Activated CD8-positive, alpha-beta memory T cell treated with anti-CD3 and anti-CD28 coated beads, Interleukin-2, amount 10 ng/mL, durations not matched to agents 7 days and 5 days (primary cell): ENCODE measurements at regions not wholly inside any gene's neighbourhood (a gene's known extent, or its start where the extent isn't known, plus 50 kb on each side); places are given as distances from the start of the nearest gene placed in this dataset.
"Not testable (repeated sequence)": the region's sequence is repeated elsewhere in the genome, so short reads cannot be mapped to it uniquely, and the experiment has no call there.

Source experiments
- ATAC-seq: fragments of 150-1000 bp; cut with Tn5 transposase; one replicate; pipeline ENCODE4 v1.10.0; 2021; ENCODE audit warnings: moderate library complexity
- CTCF ChIA-PET: fragments of 350-600 bp; sonication (Branson Sonifier 250); formaldehyde crosslinking; loops from one replicate; lab custom pipeline; 2021; ENCODE audit warnings: antibody characterized with exemption; lab: Charles Lee
- DNase-seq: peaks from one replicate; pipeline ENCODE4 v3.0.0-alpha.2; 2020
- H3K27ac Mint-ChIP-seq: one replicate; pipeline ENCODE4 v1.8.0; 2021; ENCODE audit warnings: mild to moderate bottlenecking, mixed read lengths
- H3K27me3 Mint-ChIP-seq: one replicate; pipeline ENCODE4 v1.8.0; 2021; ENCODE audit warnings: mixed read lengths
- H3K36me3 Mint-ChIP-seq: one replicate; pipeline ENCODE4 v1.8.0; 2021; ENCODE audit warnings: mild to moderate bottlenecking, mixed read lengths
- H3K4me1 Mint-ChIP-seq: one replicate; pipeline ENCODE4 v1.8.0; 2021; ENCODE audit warnings: mixed read lengths
- H3K4me3 Mint-ChIP-seq: one replicate; pipeline ENCODE4 v1.8.0; 2021; ENCODE audit warnings: mild to moderate bottlenecking, moderate library complexity, mixed read lengths
- H3K9me3 Mint-ChIP-seq: one replicate; pipeline ENCODE4 v1.8.0; 2022; ENCODE audit warnings: low read depth, mixed read lengths

DNA sequence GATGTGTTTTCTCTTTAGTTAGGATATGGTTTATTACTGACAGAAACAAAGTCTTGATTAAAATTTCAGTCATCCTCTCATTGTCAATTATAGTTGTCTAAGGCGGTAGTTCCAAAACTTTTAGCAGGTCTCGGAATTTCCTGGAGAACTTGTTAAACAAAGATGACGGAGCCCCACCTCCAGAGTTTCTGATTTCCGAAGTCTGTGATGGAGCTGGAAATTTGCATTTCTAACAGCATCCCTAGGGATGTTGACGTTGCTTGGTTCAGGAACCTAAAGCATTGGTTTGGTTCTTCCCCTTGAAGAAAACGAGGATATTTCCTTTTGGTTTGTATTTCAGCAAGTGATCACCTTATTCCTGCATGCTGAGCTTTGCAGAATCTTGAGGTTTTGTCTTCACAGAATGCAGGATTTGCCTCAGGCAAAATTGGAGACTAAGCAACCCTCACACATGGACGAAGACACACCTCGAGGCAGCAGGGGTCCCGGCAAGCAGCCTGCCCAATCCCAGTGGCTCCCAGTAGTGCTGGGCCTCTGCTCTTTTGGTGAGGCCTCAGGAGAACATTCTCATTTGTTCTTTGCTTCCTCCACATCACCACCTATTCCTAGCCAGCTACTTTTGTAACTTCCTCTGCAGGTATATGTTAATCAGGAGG is 187.1 kb upstream of the PHACTR1 start:
- H3K4me1 Mint-ChIP-seq: no peaks in the 10 kb centered on the region
- no peaks in the 10 kb centered on the region for H3K36me3 Mint-ChIP-seq
- no peaks in the 10 kb centered on the region for H3K9me3 Mint-ChIP-seq
- no peak overlapping the region for H3K27ac Mint-ChIP-seq
- CTCF ChIA-PET: no interaction called here
- H3K27me3 Mint-ChIP-seq: peaks cover 1% of the 10 kb centered on the region
- no peak for ATAC-seq
- no peak for DNase-seq
- H3K4me3 Mint-ChIP-seq: no peak overlapping the region

DNA sequence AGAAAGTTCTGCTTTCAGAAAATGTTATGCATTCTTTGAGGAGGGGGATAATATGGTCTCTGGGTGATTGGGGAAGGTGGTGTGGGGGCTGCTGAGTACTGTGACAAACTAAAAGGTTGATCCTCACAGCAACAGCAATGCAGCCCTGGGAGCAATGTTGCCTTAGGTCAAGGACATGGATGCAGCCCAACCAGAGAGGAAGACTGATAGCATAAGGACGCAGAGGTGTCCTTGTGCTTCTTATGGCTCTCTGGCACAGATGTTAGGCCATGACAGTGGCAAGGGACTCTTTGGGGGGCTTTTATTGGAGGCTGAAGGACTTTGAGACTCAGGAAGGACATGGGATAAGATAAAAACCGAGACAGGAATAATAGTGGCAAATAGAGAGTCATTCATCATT is 186.2 kb upstream of the PHACTR1 start:
- no peak overlapping the region for H3K4me3 Mint-ChIP-seq
- ATAC-seq (no peak), DNase-seq (no peak)
- H3K27ac Mint-ChIP-seq: no peak overlapping the region
- CTCF ChIA-PET: no interaction called here
- no peaks in the 10 kb centered on the region for H3K4me1 Mint-ChIP-seq
- H3K36me3 Mint-ChIP-seq: no peaks in the 10 kb centered on the region
- no peaks in the 10 kb centered on the region for H3K9me3 Mint-ChIP-seq
- H3K27me3 Mint-ChIP-seq: no peaks in the 10 kb centered on the region

GRCh38 chr6:12533586-12533985 is 183.0 kb upstream of the PHACTR1 start:
- CTCF ChIA-PET: no interaction called here
- H3K27me3 Mint-ChIP-seq: no peaks in the 10 kb centered on the region
- no peaks in the 10 kb centered on the region for H3K36me3 Mint-ChIP-seq
- H3K27ac Mint-ChIP-seq: no peak overlapping the region
- DNase-seq (no peak), ATAC-seq (no peak)
- H3K9me3 Mint-ChIP-seq: no peaks in the 10 kb centered on the region
- no peaks in the 10 kb centered on the region for H3K4me1 Mint-ChIP-seq
- no peak overlapping the region for H3K4me3 Mint-ChIP-seq

DNA sequence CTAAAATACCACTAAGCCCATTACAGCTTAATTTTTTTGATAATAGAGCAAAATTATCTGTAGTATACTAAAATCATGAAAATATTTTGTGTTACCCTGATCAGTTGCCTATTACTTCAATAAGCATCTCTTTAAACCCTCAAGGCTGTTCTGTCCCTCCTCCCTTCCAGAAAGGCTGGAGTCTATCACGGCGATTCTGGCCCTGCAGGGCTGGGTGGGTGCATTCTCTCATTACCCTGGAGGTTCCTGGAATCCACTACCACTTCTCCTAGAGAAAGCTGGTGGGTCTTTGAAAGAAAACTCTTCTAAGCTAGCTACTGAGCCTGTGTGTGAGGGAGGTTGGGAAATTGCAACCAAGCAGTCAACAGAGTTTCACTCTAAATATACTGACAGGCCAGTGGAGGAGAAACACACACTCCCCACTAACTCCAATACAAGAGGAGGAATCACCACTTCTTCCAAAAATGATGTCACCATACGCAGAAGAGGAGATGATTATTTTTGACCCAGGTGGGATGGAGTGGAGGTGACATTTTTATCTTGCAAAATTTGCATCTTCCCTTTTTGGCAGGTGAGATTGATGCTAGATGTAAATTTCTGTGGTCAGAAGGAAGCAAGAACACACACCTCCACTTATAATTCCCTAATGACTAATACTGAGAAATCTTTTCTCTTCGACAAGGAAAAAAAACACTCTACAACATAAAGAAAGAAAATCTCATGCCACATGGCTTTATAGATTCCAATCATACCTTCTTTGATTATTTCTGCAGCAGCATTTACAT is 182.3 kb upstream of the PHACTR1 start:
- no peak overlapping the region for H3K4me3 Mint-ChIP-seq
- DNase-seq (no peak), ATAC-seq (no peak)
- no peaks in the 10 kb centered on the region for H3K36me3 Mint-ChIP-seq
- CTCF ChIA-PET: no interaction called here
- no peaks in the 10 kb centered on the region for H3K27me3 Mint-ChIP-seq
- H3K9me3 Mint-ChIP-seq: no peaks in the 10 kb centered on the region
- no peaks in the 10 kb centered on the region for H3K4me1 Mint-ChIP-seq
- no peak overlapping the region for H3K27ac Mint-ChIP-seq

DNA sequence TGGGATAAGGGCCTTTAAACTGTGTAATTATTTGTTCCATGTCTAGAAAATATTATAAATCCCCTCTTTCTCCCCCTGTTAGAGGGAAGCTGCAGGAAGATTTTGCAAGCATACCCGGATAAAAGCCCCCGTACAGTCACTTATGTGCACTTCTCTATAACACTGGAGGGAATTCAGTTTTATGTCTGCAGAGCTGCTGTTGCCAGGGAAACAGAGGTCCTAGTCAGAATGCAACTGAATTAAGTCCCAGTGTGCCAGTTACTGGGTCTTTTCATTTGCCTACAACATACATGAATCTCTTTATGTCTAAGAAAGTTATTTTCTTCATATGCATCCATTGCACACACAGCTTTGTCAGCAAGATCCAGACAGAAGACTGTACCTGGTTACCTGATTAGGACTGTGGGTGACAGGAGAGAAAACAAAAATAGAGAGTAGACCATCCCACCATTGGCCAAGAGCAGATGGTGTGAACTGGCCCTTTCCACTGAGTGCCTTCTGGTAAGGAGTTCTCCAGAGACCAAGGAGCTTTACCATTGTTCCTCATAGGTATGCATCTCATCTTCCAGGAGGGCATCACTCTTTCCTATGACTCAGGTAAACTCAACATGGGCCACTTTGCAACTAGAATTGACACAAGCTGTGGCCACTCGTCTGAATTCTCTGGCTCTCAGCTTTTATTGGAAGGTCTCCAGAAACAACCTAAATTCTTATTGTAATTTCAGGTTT is 180.8 kb upstream of the PHACTR1 start:
- Mint-ChIP-seq H3K27ac (no peak overlapping the region), H3K9me3 (no peaks in the 10 kb centered on the region), H3K4me3 (no peak overlapping the region), H3K4me1 (no peaks in the 10 kb centered on the region), H3K36me3 (no peaks in the 10 kb centered on the region), H3K27me3 (no peaks in the 10 kb centered on the region)
- no peak for ATAC-seq
- CTCF ChIA-PET: no interaction called here
- DNase-seq: no peak

DNA sequence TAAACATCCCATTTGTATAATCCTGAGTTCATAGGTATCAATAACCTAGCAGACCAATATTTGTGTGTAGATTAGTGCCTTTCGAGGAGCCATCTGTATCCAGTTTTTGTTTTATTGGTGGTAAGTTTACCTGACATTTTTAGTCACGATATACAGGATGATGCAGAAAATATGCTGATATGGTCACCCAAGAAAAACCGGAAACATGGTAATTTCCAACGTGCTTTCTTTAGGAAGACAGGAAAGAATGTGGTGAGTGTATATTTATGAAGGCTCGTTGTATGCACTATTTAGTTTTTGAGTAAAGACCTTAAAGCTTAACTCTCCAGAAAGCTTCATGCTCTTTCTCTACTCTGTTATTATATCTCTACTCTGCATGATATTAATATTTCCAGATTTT is 180.2 kb upstream of the PHACTR1 start:
- H3K4me1 Mint-ChIP-seq: no peaks in the 10 kb centered on the region
- H3K27ac Mint-ChIP-seq: no peak overlapping the region
- H3K9me3 Mint-ChIP-seq: no peaks in the 10 kb centered on the region
- CTCF ChIA-PET: no interaction called here
- no peak for ATAC-seq
- H3K4me3 Mint-ChIP-seq: no peak overlapping the region
- H3K27me3 Mint-ChIP-seq: no peaks in the 10 kb centered on the region
- no peaks in the 10 kb centered on the region for H3K36me3 Mint-ChIP-seq
- DNase-seq: no peak

DNA sequence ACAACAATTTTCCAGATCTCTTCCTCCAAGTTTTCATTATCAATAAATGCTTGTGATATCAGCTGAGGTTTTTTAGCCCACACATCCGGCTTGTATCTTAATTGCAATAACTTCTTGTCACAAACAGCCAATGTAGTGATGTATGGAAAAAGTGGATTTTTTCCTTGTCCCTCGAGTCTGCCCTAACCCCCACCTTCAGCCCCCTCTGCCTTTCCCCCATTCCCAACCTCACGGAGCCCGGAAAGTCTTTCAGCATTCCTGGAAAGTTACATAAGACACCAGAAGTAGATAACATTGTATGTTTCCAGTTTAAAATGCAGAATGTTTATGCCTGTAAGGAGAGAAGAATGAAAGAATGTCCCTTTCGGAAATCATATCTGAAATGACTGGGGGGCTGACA is 179.2 kb upstream of the PHACTR1 start:
- Mint-ChIP-seq H3K27ac (no peak overlapping the region), H3K27me3 (no peaks in the 10 kb centered on the region), H3K36me3 (no peaks in the 10 kb centered on the region), H3K9me3 (no peaks in the 10 kb centered on the region), H3K4me3 (no peak overlapping the region), H3K4me1 (no peaks in the 10 kb centered on the region)
- CTCF ChIA-PET: no interaction called here
- no peak for DNase-seq
- ATAC-seq: no peak

- H3K27ac Mint-ChIP-seq: no peak overlapping the region
- ATAC-seq: no peak
- H3K4me3 Mint-ChIP-seq: no peak overlapping the region
- no peaks in the 10 kb centered on the region for H3K4me1 Mint-ChIP-seq
- no peak for DNase-seq
- H3K9me3 Mint-ChIP-seq: no peaks in the 10 kb centered on the region
- no peaks in the 10 kb centered on the region for H3K36me3 Mint-ChIP-seq
- H3K27me3 Mint-ChIP-seq: no peaks in the 10 kb centered on the region
- CTCF ChIA-PET: no interaction called here
Measured at GRCh38 chr6:12538881-12539357, 177.6 kb upstream of the PHACTR1 start.

DNA sequence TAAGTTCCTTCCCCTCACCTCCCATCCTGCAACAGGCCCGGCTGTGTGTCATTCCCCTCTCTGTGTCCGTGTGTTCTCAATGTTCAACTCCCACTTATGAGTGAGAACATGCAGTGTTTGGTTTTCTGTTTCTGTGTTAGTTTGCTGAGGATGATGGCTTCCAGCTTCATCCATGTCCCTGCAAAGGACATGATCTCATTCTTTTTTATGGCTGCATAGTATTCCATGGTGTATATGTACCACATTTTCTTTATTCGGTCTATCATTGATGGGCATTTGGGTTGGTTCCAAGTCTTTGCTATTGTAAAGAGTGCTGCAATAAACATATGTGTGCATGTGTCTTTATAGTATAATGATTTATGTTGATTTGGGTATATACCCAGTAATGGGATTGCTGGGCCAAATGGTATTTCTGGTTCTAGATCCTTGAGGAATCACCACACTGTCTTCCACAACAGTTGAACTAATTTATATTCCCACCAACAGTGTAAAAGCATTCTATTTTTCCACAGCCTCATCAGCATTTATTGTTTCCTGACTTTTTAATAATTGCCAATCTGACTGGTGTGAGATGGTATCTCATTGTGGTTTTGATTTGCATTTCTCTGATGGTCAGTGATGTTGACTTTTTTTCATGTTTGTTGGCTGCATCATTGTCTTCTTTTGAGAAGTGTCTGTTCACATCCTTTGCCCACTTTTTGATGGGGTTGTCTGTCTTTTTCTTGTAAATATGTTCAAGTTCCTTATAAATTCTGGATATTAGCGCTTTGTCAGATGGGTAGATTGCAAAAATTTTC is 174.1 kb upstream of the PHACTR1 start:
- H3K27me3 Mint-ChIP-seq, H3K9me3 Mint-ChIP-seq, CTCF ChIA-PET, ATAC-seq, H3K4me1 Mint-ChIP-seq, H3K36me3 Mint-ChIP-seq, H3K27ac Mint-ChIP-seq, H3K4me3 Mint-ChIP-seq, DNase-seq: not testable (repeated sequence)

DNA sequence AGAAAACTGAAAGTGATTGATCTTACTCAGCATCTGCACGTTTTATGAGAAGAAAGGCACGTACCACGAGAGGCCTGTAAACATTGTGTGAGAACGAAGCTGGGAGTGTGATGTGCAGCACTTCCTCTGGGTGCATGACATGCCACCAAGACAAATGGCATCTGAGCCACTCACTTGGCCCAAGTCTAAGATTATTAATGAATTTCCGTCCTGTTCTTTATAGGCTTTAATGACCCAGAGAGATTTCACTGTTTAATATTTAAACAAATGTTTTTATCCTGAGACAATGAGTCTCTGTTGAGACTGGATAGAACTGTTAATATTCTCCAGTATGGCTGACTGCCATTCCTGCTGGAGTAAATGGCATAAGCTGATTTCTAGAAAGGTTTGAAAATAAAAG is 172.6 kb upstream of the PHACTR1 start:
- Mint-ChIP-seq H3K4me1 (no peaks in the 10 kb centered on the region), H3K9me3 (no peaks in the 10 kb centered on the region), H3K36me3 (no peaks in the 10 kb centered on the region), H3K27me3 (no peaks in the 10 kb centered on the region), H3K4me3 (no peak overlapping the region), H3K27ac (no peak overlapping the region)
- no peak for ATAC-seq
- CTCF ChIA-PET: no interaction called here
- DNase-seq: no peak

DNA sequence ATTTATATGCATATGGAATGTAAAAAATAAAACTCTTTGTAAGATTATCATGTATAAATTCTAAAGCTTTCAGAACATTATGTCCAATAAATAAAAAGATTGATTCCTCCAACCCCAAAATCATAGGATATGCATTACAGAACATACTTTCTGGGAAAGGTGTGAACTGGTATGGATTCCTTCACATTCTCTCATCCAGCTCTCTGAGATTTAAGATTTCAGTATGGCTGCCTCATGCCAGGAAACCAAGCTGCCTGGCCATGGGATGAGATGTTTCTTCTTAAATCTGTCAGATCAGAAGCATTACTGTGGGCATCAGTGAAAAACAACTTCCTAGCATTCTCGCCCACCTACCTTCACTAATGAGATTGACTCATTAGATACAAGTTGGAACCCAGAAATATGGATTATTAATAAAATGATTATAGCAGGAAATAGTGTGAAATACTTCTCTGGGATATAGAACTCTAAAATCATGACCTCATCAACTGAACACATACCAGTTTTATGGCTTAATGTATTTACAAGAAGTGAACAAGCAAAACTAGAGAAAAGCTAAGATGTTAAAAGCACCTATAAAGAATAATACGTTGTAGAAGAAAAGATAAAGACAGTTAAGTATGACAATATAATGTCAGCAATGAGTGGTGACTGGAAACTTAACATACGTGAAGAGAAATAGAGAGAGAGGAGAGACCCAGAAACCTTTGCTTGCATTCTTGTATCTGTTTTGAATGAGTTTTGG is 171.6 kb upstream of the PHACTR1 start:
- no peaks in the 10 kb centered on the region for H3K4me1 Mint-ChIP-seq
- H3K9me3 Mint-ChIP-seq: no peaks in the 10 kb centered on the region
- DNase-seq (no peak), ATAC-seq (no peak)
- no peaks in the 10 kb centered on the region for H3K36me3 Mint-ChIP-seq
- H3K27me3 Mint-ChIP-seq: no peaks in the 10 kb centered on the region
- H3K4me3 Mint-ChIP-seq: no peak overlapping the region
- CTCF ChIA-PET: no interaction called here
- H3K27ac Mint-ChIP-seq: no peak overlapping the region

DNA sequence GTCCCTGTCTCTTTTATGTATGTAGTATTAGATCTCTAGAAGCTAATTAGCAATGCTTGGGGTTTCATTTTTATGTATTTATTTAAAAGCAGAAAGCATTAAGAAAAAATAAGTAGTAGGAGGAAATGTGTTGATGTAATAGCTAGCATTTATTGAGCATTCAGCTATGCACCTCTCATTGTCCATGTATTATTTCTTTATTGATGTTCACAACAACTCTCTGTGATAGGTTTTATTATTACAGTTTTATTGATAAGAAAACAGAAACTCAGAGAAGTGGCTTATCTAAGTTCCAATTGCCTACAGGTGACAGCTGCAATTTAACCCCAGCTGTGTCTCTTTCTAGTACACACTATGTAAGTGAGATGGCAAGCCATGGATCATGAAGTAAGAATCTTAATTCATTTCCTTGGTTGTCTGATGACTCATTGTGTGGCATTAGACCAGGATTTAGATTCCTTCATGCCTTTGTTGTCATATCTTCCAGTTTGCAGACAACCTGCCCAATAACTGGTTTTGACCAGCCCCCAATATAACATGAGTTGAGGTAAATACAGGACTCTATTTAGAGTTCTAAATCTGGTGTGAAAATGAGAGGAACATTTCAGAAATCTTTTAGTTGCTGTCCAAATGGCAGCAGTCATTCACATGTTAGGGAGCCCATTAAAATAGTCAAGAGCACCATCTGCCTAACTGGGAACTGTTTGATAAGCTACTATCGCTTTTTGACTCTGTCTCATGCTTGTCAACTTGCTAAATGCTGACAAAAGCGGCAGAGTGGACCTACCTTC is 170.8 kb upstream of the PHACTR1 start:
- ATAC-seq (no peak), DNase-seq (no peak)
- Mint-ChIP-seq H3K9me3 (no peaks in the 10 kb centered on the region), H3K27ac (no peak overlapping the region), H3K4me3 (no peak overlapping the region), H3K36me3 (no peaks in the 10 kb centered on the region), H3K4me1 (no peaks in the 10 kb centered on the region), H3K27me3 (no peaks in the 10 kb centered on the region)
- CTCF ChIA-PET: no interaction called here
